LNCAP (cell line): ENCODE measurements at regions not wholly inside any gene's neighbourhood (a gene's known extent, or its start where the extent isn't known, plus 50 kb on each side); places are given as distances from the start of the nearest gene placed in this dataset.

ENCODE experiments used
- TF ChIP-seq, protein P1 (sequence below): fragments of 450-650 bp; IDR thresholded peaks from 2 replicates; pipeline ENCODE4 v1.5.1; 2017; ENCODE audit warnings: mild to moderate bottlenecking

DNA sequence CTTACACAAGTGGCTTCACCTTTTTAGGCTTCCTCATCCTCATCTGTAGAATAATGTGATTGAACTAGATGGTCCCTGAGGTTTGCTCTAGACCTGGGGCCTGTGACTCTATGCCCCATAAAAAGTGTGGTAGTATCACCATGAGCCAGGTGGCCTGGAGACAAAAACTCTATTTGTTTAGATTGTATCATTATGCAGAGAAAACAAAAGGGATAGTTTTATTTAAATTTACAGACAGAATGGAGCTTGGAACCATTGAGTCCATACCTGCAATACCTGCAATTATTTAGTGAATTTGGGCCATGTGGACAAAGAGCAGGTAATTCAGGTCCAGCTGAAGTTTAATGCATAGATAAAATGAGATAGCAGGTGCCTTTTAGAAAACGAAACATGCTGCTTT is 139.5 kb upstream of the RPL34 start:
- TF ChIP-seq, protein P1, sequence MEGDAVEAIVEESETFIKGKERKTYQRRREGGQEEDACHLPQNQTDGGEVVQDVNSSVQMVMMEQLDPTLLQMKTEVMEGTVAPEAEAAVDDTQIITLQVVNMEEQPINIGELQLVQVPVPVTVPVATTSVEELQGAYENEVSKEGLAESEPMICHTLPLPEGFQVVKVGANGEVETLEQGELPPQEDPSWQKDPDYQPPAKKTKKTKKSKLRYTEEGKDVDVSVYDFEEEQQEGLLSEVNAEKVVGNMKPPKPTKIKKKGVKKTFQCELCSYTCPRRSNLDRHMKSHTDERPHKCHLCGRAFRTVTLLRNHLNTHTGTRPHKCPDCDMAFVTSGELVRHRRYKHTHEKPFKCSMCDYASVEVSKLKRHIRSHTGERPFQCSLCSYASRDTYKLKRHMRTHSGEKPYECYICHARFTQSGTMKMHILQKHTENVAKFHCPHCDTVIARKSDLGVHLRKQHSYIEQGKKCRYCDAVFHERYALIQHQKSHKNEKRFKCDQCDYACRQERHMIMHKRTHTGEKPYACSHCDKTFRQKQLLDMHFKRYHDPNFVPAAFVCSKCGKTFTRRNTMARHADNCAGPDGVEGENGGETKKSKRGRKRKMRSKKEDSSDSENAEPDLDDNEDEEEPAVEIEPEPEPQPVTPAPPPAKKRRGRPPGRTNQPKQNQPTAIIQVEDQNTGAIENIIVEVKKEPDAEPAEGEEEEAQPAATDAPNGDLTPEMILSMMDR = no peak

DNA sequence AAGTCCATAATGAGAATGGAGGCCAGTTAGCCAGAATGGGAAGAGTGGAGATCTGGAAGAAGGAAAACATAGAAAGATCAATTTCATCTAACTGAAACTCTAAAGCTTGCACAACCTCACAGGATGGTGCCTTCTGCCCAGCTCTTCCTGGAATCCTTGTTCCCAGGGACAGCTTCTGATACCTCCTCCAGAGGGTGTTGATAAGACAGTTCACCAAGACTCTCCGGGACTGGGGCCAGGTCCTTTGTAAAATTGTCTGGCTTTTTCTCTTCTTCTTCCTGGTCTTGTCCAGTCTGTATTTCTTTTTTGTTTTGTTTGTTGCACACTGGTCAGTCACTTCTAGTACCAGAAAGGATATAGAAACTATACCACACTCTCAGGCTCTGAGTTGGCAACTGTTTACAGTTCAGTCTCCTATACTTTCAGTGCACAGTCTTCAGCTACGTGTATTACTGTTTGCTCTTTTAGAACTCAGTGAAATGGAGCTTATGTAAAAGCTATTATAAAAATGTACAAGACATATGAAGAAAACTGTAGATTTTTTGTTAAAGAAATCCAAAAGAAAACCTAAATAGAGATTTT is 142.8 kb upstream of the RPL34 start:
- TF ChIP-seq, protein P1 = no peak

DNA sequence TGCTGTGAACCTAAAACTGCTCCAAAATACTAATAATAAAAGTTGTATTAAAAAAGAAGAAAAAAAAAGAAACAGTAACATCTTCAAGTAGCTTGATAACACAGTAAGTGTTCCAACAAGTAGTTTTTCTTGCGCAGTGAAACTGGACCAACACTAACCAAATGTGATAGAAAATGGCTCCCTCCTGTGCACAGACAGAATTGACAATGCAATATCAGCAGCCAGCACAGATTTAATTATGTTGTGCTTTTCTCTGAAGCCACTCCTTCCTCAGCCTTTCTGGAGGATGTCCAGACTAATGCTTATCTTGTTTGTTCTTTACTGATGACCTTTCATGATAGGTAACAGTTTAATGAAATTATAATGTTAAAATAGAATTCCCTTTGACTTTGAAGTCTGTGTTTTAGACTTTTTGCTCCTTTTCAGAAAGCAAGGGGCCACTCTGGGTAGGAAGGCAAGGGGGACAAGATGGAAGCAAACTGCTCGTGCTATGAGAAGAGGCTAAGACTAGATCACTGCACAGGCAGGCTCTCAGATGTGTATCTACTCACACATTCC is 147.1 kb upstream of the RPL34 start:
- TF ChIP-seq, protein P1 = peak; percentile 43; the same call in 1 of the 2 replicates

DNA sequence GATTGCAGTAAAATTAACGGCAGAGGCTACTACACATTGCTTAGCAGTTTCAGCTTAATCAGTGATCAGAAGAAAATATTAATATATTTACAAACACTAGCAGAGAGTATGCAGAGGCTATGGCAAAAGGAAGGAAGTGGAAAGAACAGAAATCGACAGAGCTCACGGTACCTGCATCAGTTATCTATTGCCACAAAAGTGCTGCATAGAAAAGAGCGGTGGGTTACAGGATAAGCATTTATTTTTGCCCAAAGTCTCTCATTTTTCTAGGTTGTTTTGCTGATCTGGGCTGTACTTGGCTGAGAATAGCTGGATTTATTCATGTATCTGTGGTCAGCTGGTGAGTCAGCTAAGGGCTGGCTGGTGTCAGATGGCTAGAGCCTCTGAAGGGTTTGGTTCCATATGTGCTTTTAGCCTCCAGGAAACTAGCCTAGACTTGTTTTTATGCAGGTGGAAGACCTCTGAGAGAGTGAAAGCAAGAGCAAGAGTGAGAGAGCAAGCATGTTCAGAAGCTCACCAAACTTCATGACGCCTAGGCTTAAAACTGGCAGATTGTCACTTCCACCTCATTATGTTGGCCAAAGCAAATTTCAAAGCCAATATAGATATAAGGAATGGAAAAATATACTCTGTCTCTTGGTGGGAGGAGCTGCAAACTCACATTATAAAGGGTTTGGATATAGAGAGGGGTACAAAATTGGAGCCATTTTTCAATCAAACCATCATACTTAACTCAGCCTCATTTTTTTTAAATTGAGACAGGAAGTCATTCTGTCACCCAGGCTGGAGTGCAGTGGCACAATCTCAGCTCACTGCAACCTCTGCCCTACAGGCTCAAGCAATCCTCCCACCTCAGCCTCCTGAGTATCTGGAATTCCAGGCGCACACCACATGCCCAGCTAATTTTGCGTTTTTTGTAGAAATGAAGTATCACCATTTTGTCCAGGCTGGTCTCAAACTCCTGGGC is 153.2 kb upstream of the RPL34 start:
- TF ChIP-seq, protein P1 = no peak

DNA sequence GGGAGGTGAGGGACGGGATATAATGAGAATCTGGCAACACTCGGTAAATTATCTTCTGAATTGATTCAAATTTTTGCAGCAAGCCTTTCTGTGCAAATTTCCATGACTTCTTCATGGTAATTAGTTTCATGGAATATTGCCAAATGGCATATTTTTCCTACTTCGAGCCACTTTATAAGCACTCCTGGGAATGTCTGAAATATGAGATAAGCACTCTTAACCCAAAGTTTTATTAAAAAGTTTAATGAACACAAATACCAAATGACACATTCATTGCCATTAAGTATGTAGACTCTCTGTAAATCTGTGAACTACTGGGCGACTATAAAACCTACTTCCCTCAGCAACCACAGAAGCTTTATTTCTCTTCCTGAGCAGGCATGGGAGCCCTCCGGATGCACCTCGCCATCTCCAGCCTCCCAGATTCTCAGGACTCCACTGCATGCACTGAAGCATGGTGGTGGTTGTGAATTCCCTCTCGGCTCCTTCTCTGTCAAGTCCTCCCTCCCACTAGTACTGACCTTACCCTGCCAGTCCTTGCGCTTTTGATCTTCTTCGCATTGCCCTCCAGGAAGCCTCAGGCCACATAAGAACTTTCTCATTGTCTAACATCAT is 154.4 kb upstream of the RPL34 start:
- TF ChIP-seq, protein P1 = no peak

DNA sequence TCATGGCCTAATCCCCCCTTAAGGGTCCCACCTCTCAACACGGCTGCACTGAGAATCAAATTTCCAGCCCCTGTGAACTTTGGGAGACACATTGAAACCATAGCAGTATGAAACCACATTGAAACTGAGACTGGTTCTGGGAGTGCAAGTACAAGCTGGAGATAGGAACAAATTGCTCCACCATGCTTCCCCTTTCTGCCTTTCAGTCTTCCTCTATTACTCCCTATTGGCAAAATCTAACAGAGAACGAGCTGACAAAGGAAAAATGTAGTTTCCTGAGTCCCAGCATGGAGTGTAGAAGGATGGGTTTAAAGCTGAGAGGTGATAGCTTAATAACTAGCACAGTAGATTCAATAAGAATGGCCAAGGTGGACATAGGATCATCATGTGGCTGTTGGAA is 161.7 kb upstream of the RPL34 start:
- TF ChIP-seq, protein P1 = no peak

DNA sequence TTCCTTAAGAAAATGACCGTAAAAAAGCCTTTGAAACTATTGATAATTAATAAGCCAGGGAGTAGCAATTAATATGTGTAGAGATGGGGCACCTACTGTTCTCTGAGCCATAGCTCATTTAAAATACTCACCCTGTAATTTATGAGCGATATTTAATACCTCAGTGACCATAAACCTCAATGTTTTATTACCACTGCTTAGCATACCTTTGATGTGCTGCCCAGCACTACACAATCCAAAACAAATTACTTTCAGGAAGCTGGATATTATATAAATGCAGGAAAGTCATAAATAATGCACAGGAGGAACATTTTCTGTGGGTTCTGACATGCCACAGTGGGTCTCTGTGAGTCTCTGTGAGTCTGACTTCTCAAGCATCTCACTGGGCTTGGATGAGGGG is 166.1 kb upstream of the RPL34 start:
- TF ChIP-seq, protein P1 = no peak
